K562 (cell line): ENCODE measurements at regions not wholly inside any gene's neighbourhood (a gene's known extent, or its start where the extent isn't known, plus 50 kb on each side); places are given as distances from the start of the nearest gene placed in this dataset.

ENCODE experiments used
- ATAC-seq: fragments of 200-7000 bp; cut with Tn5 transposase; 3 replicates; pipeline ENCODE4 v1.9.1; 2020; ENCODE audit warnings: moderate library complexity
- BruUV-seq: library from RNA; stranded (reverse); fragments of 400-500 nt; replicated peaks from 2 replicates; lab custom pipeline; 2021; lab: Mats Ljungman, UMichigan
- CTCF ChIA-PET: fragments of 300-600 bp; formaldehyde crosslinking; extraction: SDS; loops from one replicate; lab custom pipeline; 2021; ENCODE audit warnings: low intra/inter-chr PET ratio; lab: Yijun Ruan, JAX
- POLR2A ChIA-PET: fragments of 300-600, 350-650 bp; sonication (Branson Sonifier 250); formaldehyde crosslinking; extraction: SDS; loops from one replicate; lab custom pipeline; 2021; ENCODE audit warnings: antibody characterized with exemption, inconsistent platforms; lab: Yijun Ruan, JAX
- DNase-seq, 4 experiments: peaks; one replicate each; pipeline versions ENCODE4 v3.0.0 to v3.0.0-alpha.2; 2011 to 2018; ENCODE audit warnings: low spot score in 3 of 4, mixed read lengths in 3 of 4; ENCODE audit errors: extremely low read depth in 1 of 4
- FAIRE-seq: peaks from 2 replicates; lab custom pipeline; 2011; peaks lifted over from hg19 to GRCh38; lab: Jason Lieb, UNC
- H2AFZ ChIP-seq: 2 replicates; pipeline ENCODE4 v1.6.0; 2011; ENCODE audit warnings: low read depth, low read length, control low read depth, inconsistent platforms
- H3K27ac ChIP-seq: fragments of 200-600 bp; 3 replicates; pipeline ENCODE4 v1.8.0; 2011; ENCODE audit warnings: low read depth, mild to moderate bottlenecking, control low read depth, inconsistent platforms, low read length, moderate library complexity, mixed read lengths; ENCODE audit errors: extremely low read depth
- H3K27me3 ChIP-seq, 2 experiments: fragments of 300-600 bp in 1 of 2; 2 replicates in 1 of 2; 3 replicates in 1 of 2; pipeline versions ENCODE4 v1.6.0 to v1.8.0; 2011; ENCODE audit warnings: inconsistent platforms in 2 of 2, low read length in 2 of 2, mild to moderate bottlenecking in 1 of 2, mixed read lengths in 1 of 2, moderate library complexity in 1 of 2; ENCODE audit not compliant: control insufficient read depth in 2 of 2, insufficient read depth in 2 of 2
- H3K36me3 ChIP-seq: fragments of 300-600 bp; 3 replicates; pipeline ENCODE4 v1.8.0; 2011; ENCODE audit warnings: mild to moderate bottlenecking, low read length, inconsistent platforms; ENCODE audit not compliant: control insufficient read depth, insufficient read depth
- H3K4me1 ChIP-seq, 2 experiments: fragments of 200-600 bp in 1 of 2; replicated peaks in 1 of 2; 2 replicates in 1 of 2; 3 replicates in 1 of 2; pipeline versions ENCODE4 v1.5.1 to v1.8.0; 2011; ENCODE audit warnings: inconsistent platforms in 2 of 2, low read length in 2 of 2, mild to moderate bottlenecking in 1 of 2, mixed read lengths in 1 of 2, moderate library complexity in 1 of 2; ENCODE audit not compliant: control insufficient read depth in 2 of 2, insufficient read depth in 2 of 2
- H3K4me2 ChIP-seq: 2 replicates; pipeline ENCODE4 v1.6.1; 2011; ENCODE audit warnings: low read length, control low read depth, inconsistent platforms, mixed read lengths; ENCODE audit not compliant: insufficient read depth
- H3K4me3 ChIP-seq: fragments of 200-600 bp; sonication (generic), shearing (Covaris generic); 2 replicates; pipeline ENCODE4 v1.5.1; 2016; ENCODE audit warnings: control low read depth, inconsistent platforms
- H3K79me2 ChIP-seq: fragments of 200-600 bp; 3 replicates; pipeline ENCODE4 v1.8.0; 2011; ENCODE audit warnings: low read length, inconsistent platforms; ENCODE audit not compliant: control insufficient read depth, insufficient read depth
- H3K9ac ChIP-seq, 2 experiments: 2 replicates each; pipeline versions ENCODE4 v1.6.0 to v1.6.1; 2011; ENCODE audit warnings: low read depth in 2 of 2, low read length in 2 of 2, control low read depth in 1 of 2, inconsistent platforms in 1 of 2, mild to moderate bottlenecking in 1 of 2, mixed read lengths in 1 of 2; ENCODE audit not compliant: insufficient read depth in 1 of 2
- H3K9me1 ChIP-seq: one replicate; pipeline ENCODE4 v1.6.0; 2011; ENCODE audit warnings: inconsistent platforms, mild to moderate bottlenecking, low read length, moderate library complexity; ENCODE audit not compliant: control insufficient read depth, insufficient read depth
- H3K9me3 ChIP-seq: replicated peaks from 2 replicates; pipeline ENCODE4 v1.5.1; 2011; ENCODE audit warnings: low read depth, low read length, inconsistent platforms; ENCODE audit not compliant: control insufficient read depth, insufficient read depth
- H4K20me1 ChIP-seq: replicated peaks from 2 replicates; pipeline ENCODE4 v1.6.1; 2011; ENCODE audit warnings: low read length, inconsistent platforms, mixed read lengths; ENCODE audit not compliant: control insufficient read depth, insufficient read depth
- BRF1 ChIP-seq: IDR thresholded peaks from 3 replicates; pipeline ENCODE4 v1.6.1; 2011; ENCODE audit warnings: borderline replicate concordance, mild to moderate bottlenecking; ENCODE audit not compliant: insufficient read length; ENCODE audit errors: extremely low read depth
- CHAMP1 ChIP-seq: fragments of 450-650 bp; IDR thresholded peaks from 2 replicates; pipeline ENCODE4 v1.6.1; 2016; ENCODE audit warnings: mild to moderate bottlenecking
- ESRRA ChIP-seq: fragments of 450-650 bp; IDR thresholded peaks from 2 replicates; pipeline ENCODE4 v1.6.1; 2014; ENCODE audit warnings: low read depth, mild to moderate bottlenecking, moderate library complexity, borderline replicate concordance
- HCFC1 ChIP-seq: IDR thresholded peaks from 2 replicates; pipeline ENCODE4 v1.6.1; 2012; ENCODE audit warnings: low read depth, low read length, improper control_type of control experiment
- MBD2 ChIP-seq: sonication (generic); IDR thresholded peaks from 2 replicates; pipeline ENCODE4 v1.6.1; 2016; ENCODE audit warnings: low read depth, borderline replicate concordance
- NEUROD1 ChIP-seq: fragments of 150-350 bp; IDR thresholded peaks from 2 replicates; pipeline ENCODE4 v1.6.1; 2014; ENCODE audit warnings: borderline replicate concordance, low read length, low read depth; ENCODE audit not compliant: partially characterized antibody
- NRF1 ChIP-seq, 2 experiments: fragments of 450-650 bp; IDR thresholded peaks in 1 of 2; conservative IDR thresholded peaks in 1 of 2; 2 replicates each; pipeline ENCODE4 v1.6.1; 2014; ENCODE audit warnings: mild to moderate bottlenecking in 2 of 2
- RBBP5 ChIP-seq: fragments of 200-600 bp; sonication (generic); IDR thresholded peaks from 2 replicates; pipeline ENCODE4 v1.6.1; 2012; ENCODE audit warnings: borderline replicate concordance, mild to moderate bottlenecking, low read length, control low read depth, inconsistent platforms; ENCODE audit not compliant: insufficient read depth, poor library complexity, severe bottlenecking
- ZNF197 ChIP-seq: fragments of 200-800 bp; sonication (Bioruptor generic); IDR thresholded peaks from 2 replicates; pipeline ENCODE4 v1.6.1; 2016; ENCODE audit warnings: low read depth, missing genetic modification characterization, missing compliant biosample characterization
- ZNF384 ChIP-seq: IDR thresholded peaks from 2 replicates; pipeline ENCODE4 v1.6.1; 2012; ENCODE audit warnings: low read depth, low read length, improper control_type of control experiment
- ZNF707 ChIP-seq: fragments of 250-450 bp; sonication (Bioruptor Pico); conservative IDR thresholded peaks from 2 replicates; pipeline ENCODE4 v1.8.0; 2022; ENCODE audit warnings: inconsistent platforms, mild to moderate bottlenecking, moderate library complexity
- WGBS: fragments of 100-300 bp; shearing (Covaris generic); methylation state at CpG from one replicate; pipeline ENCODE4 v1.1.6; 2016; ENCODE audit warnings: low coverage, mixed read lengths; ENCODE audit not compliant: insufficient coverage; ENCODE audit errors: missing lambda C conversion rate; 5-methylcytosine and 5-hydroxymethylcytosine counted together
- in situ Hi-C: fragments of 300-500 bp; cut with MboI; formaldehyde crosslinking; loops from 4 replicates; pipeline ENCODE4 v1.15.0; 2018; ENCODE audit warnings: inconsistent platforms, mixed read lengths
- intact Hi-C: fragments of 100-400 bp; cut with micrococcal nuclease; formaldehyde crosslinking; loops from 2 replicates; pipeline ENCODE4 v1.14.2; 2022
- TF ChIP-seq, protein P1 (sequence below): fragments of 450-650 bp; formaldehyde crosslinking; IDR thresholded peaks from 2 replicates; pipeline ENCODE4 v1.4.0; 2020; ENCODE audit warnings: mild to moderate bottlenecking, moderate library complexity
- TF ChIP-seq, protein P2 (sequence below), 3 experiments: fragments of 200-800 bp in 1 of 3; fragments of 250-450 bp in 1 of 3; fragments of 450-650 bp in 1 of 3; sonication (Bioruptor Pico) in 1 of 3; sonication (Bioruptor generic) in 1 of 3; formaldehyde crosslinking in 1 of 3; IDR thresholded peaks; 2 replicates each; pipeline versions ENCODE4 v1.6.1 to v1.8.0; 2016 to 2022; ENCODE audit warnings: mild to moderate bottlenecking in 2 of 3, missing genetic modification characterization in 2 of 3, missing compliant biosample characterization in 1 of 3, moderate library complexity in 1 of 3

DNA sequence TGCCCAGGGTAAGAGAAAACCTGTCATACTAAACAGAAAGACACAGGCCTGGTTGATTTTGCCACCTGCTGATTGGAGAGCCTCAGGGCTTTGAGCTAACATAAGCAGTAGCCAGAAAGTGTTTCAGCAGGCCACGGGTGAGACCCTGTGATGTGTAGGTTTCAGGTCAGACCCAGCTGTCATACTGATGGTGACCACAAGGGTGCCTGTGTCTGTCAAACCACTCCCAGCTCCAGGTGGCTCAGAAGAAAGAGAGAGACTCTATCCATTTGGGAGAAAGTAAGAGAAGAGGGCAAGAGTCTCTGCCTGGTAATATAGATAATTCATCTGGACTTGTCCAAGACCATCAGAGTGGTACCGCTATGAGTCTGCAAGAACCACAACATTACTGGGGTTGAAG, 72.8 kb upstream of the NLRP2B start (continued):
- TF ChIP-seq NEUROD1: no peak

DNA sequence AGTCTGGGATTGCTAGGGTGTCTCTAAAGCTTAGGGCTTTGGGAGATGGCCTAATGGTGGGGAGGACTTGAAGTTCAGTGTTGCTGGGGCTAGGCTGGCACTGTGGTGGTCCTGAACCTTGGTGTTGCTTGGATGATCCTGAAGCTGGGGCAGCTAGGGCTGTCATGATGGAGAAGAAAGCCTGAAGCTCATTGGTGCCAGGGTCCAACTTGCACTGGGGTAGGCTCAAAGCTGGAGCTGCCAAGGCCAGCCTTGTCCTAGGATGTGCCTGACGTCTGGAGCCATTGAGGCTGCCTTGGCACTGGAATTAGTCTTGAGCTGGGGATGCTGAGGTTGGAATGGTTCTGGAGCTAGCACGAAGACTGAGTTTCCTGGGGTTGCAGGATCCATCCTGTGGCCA, 61.0 kb upstream of the NLRP2B start:
- in situ Hi-C loops: no loop called here
- no peak for FAIRE-seq
- Histone ChIP-seq H4K20me1 (no peaks in the 10 kb centered on the region), H3K27me3 (no peaks in the 10 kb centered on the region), H3K4me2 (no peak overlapping the region), H3K79me2 (no peaks in the 10 kb centered on the region), H2AFZ (no peak overlapping the region), H3K9me1 (no peaks in the 10 kb centered on the region), H3K27ac (no peak overlapping the region), H3K4me3 (no peak overlapping the region), H3K9me3 (no peaks in the 10 kb centered on the region), H3K4me1 (no peaks in the 10 kb centered on the region), H3K9ac (no peak overlapping the region), H3K36me3 (no peaks in the 10 kb centered on the region)
- POLR2A ChIA-PET: no interaction called here
- intact Hi-C loops: no loop called here
- 0% methylated on average over 2 of the region's 2 CpGs for WGBS
- BruUV-seq: no TSS peak
- ATAC-seq: no peak
- CTCF ChIA-PET: no interaction called here
- no peak for DNase-seq
- no peak for TF ChIP-seq ZNF707 (CRISPR knock-in tag)
- no peak for TF ChIP-seq ZNF384
- TF ChIP-seq ESRRA: no peak
- TF ChIP-seq ZNF197 (CRISPR knock-in tag): no peak
- TF ChIP-seq, protein P1, sequence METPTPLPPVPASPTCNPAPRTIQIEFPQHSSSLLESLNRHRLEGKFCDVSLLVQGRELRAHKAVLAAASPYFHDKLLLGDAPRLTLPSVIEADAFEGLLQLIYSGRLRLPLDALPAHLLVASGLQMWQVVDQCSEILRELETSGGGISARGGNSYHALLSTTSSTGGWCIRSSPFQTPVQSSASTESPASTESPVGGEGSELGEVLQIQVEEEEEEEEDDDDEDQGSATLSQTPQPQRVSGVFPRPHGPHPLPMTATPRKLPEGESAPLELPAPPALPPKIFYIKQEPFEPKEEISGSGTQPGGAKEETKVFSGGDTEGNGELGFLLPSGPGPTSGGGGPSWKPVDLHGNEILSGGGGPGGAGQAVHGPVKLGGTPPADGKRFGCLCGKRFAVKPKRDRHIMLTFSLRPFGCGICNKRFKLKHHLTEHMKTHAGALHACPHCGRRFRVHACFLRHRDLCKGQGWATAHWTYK: no peak
- no peak for TF ChIP-seq BRF1
- no peak for TF ChIP-seq HCFC1
- no peak for TF ChIP-seq CHAMP1
- TF ChIP-seq MBD2: no peak
- TF ChIP-seq RBBP5: no peak
- TF ChIP-seq, protein P2, sequence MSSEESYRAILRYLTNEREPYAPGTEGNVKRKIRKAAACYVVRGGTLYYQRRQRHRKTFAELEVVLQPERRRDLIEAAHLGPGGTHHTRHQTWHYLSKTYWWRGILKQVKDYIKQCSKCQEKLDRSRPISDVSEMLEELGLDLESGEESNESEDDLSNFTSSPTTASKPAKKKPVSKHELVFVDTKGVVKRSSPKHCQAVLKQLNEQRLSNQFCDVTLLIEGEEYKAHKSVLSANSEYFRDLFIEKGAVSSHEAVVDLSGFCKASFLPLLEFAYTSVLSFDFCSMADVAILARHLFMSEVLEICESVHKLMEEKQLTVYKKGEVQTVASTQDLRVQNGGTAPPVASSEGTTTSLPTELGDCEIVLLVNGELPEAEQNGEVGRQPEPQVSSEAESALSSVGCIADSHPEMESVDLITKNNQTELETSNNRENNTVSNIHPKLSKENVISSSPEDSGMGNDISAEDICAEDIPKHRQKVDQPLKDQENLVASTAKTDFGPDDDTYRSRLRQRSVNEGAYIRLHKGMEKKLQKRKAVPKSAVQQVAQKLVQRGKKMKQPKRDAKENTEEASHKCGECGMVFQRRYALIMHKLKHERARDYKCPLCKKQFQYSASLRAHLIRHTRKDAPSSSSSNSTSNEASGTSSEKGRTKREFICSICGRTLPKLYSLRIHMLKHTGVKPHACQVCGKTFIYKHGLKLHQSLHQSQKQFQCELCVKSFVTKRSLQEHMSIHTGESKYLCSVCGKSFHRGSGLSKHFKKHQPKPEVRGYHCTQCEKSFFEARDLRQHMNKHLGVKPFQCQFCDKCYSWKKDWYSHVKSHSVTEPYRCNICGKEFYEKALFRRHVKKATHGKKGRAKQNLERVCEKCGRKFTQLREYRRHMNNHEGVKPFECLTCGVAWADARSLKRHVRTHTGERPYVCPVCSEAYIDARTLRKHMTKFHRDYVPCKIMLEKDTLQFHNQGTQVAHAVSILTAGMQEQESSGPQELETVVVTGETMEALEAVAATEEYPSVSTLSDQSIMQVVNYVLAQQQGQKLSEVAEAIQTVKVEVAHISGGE (CRISPR knock-in tag; IDR thresholded peaks at IDR 0.05): no peak
- TF ChIP-seq NRF1 (conservative IDR thresholded peaks at IDR 0.05 in 1 of 2, IDR thresholded peaks at IDR 0.05 in 1 of 2): no peak
